Naive thymus-derived CD4-positive, alpha-beta T cell (primary cell): ENCODE measurements at regions not wholly inside any gene's neighbourhood (a gene's known extent, or its start where the extent isn't known, plus 50 kb on each side); places are given as distances from the start of the nearest gene placed in this dataset.

Experiments
- ATAC-seq: fragments of 150-1000 bp; cut with Tn5 transposase; 2 replicates; pipeline ENCODE4 v1.10.0; 2021; ENCODE audit warnings: mild to moderate bottlenecking, moderate library complexity
- CTCF ChIA-PET: fragments of 350-600 bp; sonication (Branson Sonifier 250); formaldehyde crosslinking; loops from one replicate; lab custom pipeline; 2021; ENCODE audit warnings: antibody characterized with exemption; lab: Charles Lee
- POLR2A ChIA-PET: fragments of 350-600 bp; sonication (Branson Sonifier 250); formaldehyde crosslinking; loops from one replicate; lab custom pipeline; 2021; ENCODE audit warnings: antibody characterized with exemption, inconsistent platforms; lab: Charles Lee
- DNase-seq, 9 donors: peaks; one replicate each; pipeline versions ENCODE4 v3.0.0 to v3.0.0-alpha.2; 2020 to 2022; ENCODE audit warnings: mixed read lengths in 1 of 9
- H3K27ac ChIP-seq: one replicate; pipeline ENCODE4 v1.7.0; 2013; ENCODE audit warnings: mild to moderate bottlenecking, low read depth, low read length, moderate library complexity
- H3K27me3 ChIP-seq, 2 donors: one replicate each; pipeline ENCODE4 v1.7.0; 2013; ENCODE audit warnings: low read length in 2 of 2, mild to moderate bottlenecking in 2 of 2, moderate library complexity in 2 of 2; ENCODE audit not compliant: control insufficient read depth in 2 of 2, insufficient read depth in 2 of 2
- H3K36me3 ChIP-seq, 3 experiments: 1 replicate in 2 of 3; 2 replicates in 1 of 3; pipeline ENCODE4 v1.7.0; 2013; ENCODE audit warnings: low read length in 3 of 3, mild to moderate bottlenecking in 3 of 3, moderate library complexity in 1 of 3; ENCODE audit not compliant: insufficient read depth in 3 of 3, control insufficient read depth in 2 of 3
- H3K4me1 ChIP-seq, 2 donors: one replicate each; pipeline ENCODE4 v1.7.0; 2013; ENCODE audit warnings: low read length in 2 of 2, mild to moderate bottlenecking in 2 of 2, moderate library complexity in 1 of 2; ENCODE audit not compliant: control insufficient read depth in 2 of 2, insufficient read depth in 2 of 2
- H3K4me3 ChIP-seq: 2 replicates; pipeline ENCODE4 v1.7.0; 2013; ENCODE audit warnings: mild to moderate bottlenecking, low read length
- H3K9me3 ChIP-seq, 3 experiments: 1 replicate in 2 of 3; 2 replicates in 1 of 3; pipeline ENCODE4 v1.7.0; 2013; ENCODE audit warnings: low read length in 3 of 3; ENCODE audit not compliant: control insufficient read depth in 2 of 3
- H3K27ac Mint-ChIP-seq, 9 donors: one replicate each; pipeline ENCODE4 v1.8.0; 2020 to 2022; ENCODE audit warnings: mixed read lengths in 9 of 9, mild to moderate bottlenecking in 8 of 9, moderate library complexity in 5 of 9, inconsistent platforms in 2 of 9
- H3K27me3 Mint-ChIP-seq, 5 donors: one replicate each; pipeline ENCODE4 v1.8.0; 2021 to 2022; ENCODE audit warnings: mixed read lengths in 5 of 5, mild to moderate bottlenecking in 1 of 5
- H3K36me3 Mint-ChIP-seq, 5 donors: one replicate each; pipeline ENCODE4 v1.8.0; 2020 to 2022; ENCODE audit warnings: mixed read lengths in 5 of 5, mild to moderate bottlenecking in 3 of 5, inconsistent platforms in 1 of 5
- H3K4me1 Mint-ChIP-seq, 7 donors: one replicate each; pipeline ENCODE4 v1.8.0; 2020 to 2022; ENCODE audit warnings: mixed read lengths in 7 of 7, mild to moderate bottlenecking in 3 of 7, inconsistent platforms in 1 of 7
- H3K4me3 Mint-ChIP-seq, 10 donors: one replicate each; pipeline ENCODE4 v1.8.0; 2020 to 2022; ENCODE audit warnings: mild to moderate bottlenecking in 10 of 10, mixed read lengths in 10 of 10, moderate library complexity in 6 of 10, inconsistent platforms in 2 of 10
- H3K9me3 Mint-ChIP-seq, 11 donors: one replicate each; pipeline ENCODE4 v1.8.0; 2020 to 2022; ENCODE audit warnings: mixed read lengths in 11 of 11, mild to moderate bottlenecking in 4 of 11, inconsistent platforms in 1 of 11, moderate library complexity in 1 of 11
- intact Hi-C, 2 donors: fragments of 100-400 bp; cut with micrococcal nuclease; formaldehyde crosslinking; loops; one replicate each; pipeline ENCODE4 v1.15.1; 2023

- Mint-ChIP-seq H3K27ac (no peak overlapping the region), H3K9me3 (no peaks in the 10 kb centered on the region), H3K4me3 (no peak overlapping the region), H3K27me3 (no peaks in the 10 kb centered on the region), H3K4me1 (no peaks in the 10 kb centered on the region), H3K36me3 (peaks cover 0 to 9% (median 0%) of the 10 kb centered on the region in 5 donors)
- Histone ChIP-seq H3K27ac (no peak overlapping the region), H3K4me1 (no peaks in the 10 kb centered on the region), H3K9me3 (no peaks in the 10 kb centered on the region), H3K36me3 (no peaks in the 10 kb centered on the region), H3K27me3 (no peaks in the 10 kb centered on the region), H3K4me3 (no peak overlapping the region)
- intact Hi-C loops: no loop called here
- ATAC-seq (no peak), DNase-seq (no peak)
- CTCF ChIA-PET: no interaction called here
- POLR2A ChIA-PET: no interaction called here
Measured at GRCh38 chrX:51437521-51437920, 58.9 kb downstream of the NUDT11 start.

- POLR2A ChIA-PET: no interaction called here
- Mint-ChIP-seq H3K36me3 (peaks cover 0 to 3% (median 0%) of the 10 kb centered on the region in 5 donors), H3K27ac (no peak overlapping the region), H3K4me3 (no peak overlapping the region), H3K27me3 (no peaks in the 10 kb centered on the region), H3K4me1 (no peaks in the 10 kb centered on the region), H3K9me3 (peaks cover 0 to 1% (median 0%) of the 10 kb centered on the region in 11 donors)
- DNase-seq (no peak), ATAC-seq (no peak)
- Histone ChIP-seq H3K36me3 (no peaks in the 10 kb centered on the region), H3K4me3 (no peak overlapping the region), H3K9me3 (no peaks in the 10 kb centered on the region), H3K4me1 (no peaks in the 10 kb centered on the region), H3K27me3 (no peaks in the 10 kb centered on the region), H3K27ac (no peak overlapping the region)
- CTCF ChIA-PET: no interaction called here
- intact Hi-C loops: no loop called here
Measured at GRCh38 chrX:51435101-51435500, 61.3 kb downstream of the NUDT11 start.

- Mint-ChIP-seq H3K4me3 (no peak overlapping the region), H3K4me1 (peaks cover 0 to 5% (median 0%) of the 10 kb centered on the region in 7 donors), H3K27ac (no peak overlapping the region), H3K9me3 (no peaks in the 10 kb centered on the region), H3K27me3 (no peaks in the 10 kb centered on the region), H3K36me3 (no peaks in the 10 kb centered on the region)
- ChIA-PET CTCF (interaction anchor here (3.6 kb wide), 1 partner anchor 86 kb away, joined by 44 read pairs; no protein-coding TSS in a partner anchor), POLR2A (no interaction called here)
- ATAC-seq: no peak
- no peak overlapping the region for H3K4me3 ChIP-seq
- no peaks in the 10 kb centered on the region for H3K9me3 ChIP-seq
- intact Hi-C loops: loop anchor here (2.0 to 5.0 kb wide), 2 partner anchors 40 to 277 kb away; no protein-coding TSS in a partner anchor
- no peaks in the 10 kb centered on the region for H3K27me3 ChIP-seq
- H3K4me1 ChIP-seq: no peaks in the 10 kb centered on the region
- H3K36me3 ChIP-seq: no peaks in the 10 kb centered on the region
- no peak overlapping the region for H3K27ac ChIP-seq
- no peak for DNase-seq
Measured at GRCh38 chrX:51421972-51422597, 74.3 kb downstream of the NUDT11 start.

- intact Hi-C loops: loop anchor here (1.0 to 5.0 kb wide), 4 partner anchors 24 to 276 kb away; no protein-coding TSS in a partner anchor
- H3K9me3 Mint-ChIP-seq: no peaks in the 10 kb centered on the region
- DNase-seq: peak in 7 of 9 donors; percentile 12 to 61 (median 50)
- H3K4me3 Mint-ChIP-seq: no peak overlapping the region
- peak; percentile 57 for ATAC-seq
- no peak overlapping the region for H3K27ac Mint-ChIP-seq
- Histone ChIP-seq H3K27ac (no peak overlapping the region), H3K36me3 (no peaks in the 10 kb centered on the region), H3K4me1 (no peaks in the 10 kb centered on the region), H3K27me3 (no peaks in the 10 kb centered on the region), H3K9me3 (no peaks in the 10 kb centered on the region), H3K4me3 (no peak overlapping the region)
- no peaks in the 10 kb centered on the region for H3K27me3 Mint-ChIP-seq
- ChIA-PET CTCF (interaction anchor here (0.6 to 3.6 kb wide), 6 partner anchors 19 to 1135 kb away, joined by 3 to 44 read pairs (median 4); no protein-coding TSS in a partner anchor), POLR2A (no interaction called here)
- H3K4me1 Mint-ChIP-seq: peaks cover 0 to 5% (median 0%) of the 10 kb centered on the region in 7 donors
- no peaks in the 10 kb centered on the region for H3K36me3 Mint-ChIP-seq
Measured at GRCh38 chrX:51420610-51421009, 75.8 kb downstream of the NUDT11 start.

- peaks cover 0 to 6% (median 4%) of the 10 kb centered on the region in 5 donors for H3K36me3 Mint-ChIP-seq
- ChIA-PET CTCF (no interaction called here), POLR2A (no interaction called here)
Measured at GRCh38 chrX:51408462-51408861, 75.8 kb downstream of the NUDT10 start.

DNA sequence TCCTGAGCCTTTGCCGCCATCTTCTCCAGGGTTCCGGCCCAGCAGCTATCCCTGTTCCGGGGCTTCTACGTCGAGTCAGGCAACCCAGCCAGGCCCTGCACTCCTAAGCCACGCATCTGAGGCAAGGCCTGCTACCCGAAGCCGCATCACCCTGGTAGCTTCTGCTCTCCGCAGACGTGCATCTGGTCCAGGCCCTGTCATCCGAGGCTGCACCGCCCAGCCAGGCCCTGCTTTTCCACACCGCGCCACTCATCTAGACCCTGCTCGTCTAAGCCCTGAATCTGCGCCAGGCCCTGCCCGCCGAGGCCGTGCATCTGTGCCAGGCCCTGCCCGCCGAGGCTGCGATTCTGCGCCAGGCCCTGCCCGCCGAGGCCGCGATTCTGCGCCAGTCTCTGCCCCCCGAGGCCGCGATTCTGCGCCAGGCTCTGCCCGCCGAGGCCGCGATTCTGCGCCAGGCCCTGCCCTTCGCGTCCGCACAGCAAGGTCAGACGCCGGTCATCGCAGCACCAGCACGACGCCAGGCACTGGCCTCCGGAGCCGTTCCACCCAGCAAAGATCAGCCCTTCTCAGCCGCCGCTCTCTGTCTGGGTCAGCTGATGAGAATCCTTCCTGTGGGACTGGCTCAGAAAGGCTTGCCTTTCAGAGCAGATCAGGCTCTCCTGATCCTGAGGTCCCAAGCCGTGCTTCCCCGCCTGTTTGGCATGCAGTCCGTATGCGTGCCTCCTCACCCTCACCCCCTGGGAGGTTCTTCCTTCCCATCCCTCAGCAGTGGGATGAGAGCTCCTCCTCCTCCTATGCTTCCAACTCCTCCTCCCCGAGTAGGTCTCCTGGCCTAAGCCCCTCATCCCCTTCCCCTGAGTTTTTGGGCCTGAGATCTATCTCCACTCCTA lies 75.1 kb downstream of the NUDT10 start:
- H3K27me3 Mint-ChIP-seq: no peaks in the 10 kb centered on the region
- DNase-seq (no peak), ATAC-seq (no peak)
- Histone ChIP-seq H3K27ac (no peak overlapping the region), H3K36me3 (no peaks in the 10 kb centered on the region), H3K9me3 (no peaks in the 10 kb centered on the region), H3K4me1 (no peaks in the 10 kb centered on the region), H3K4me3 (no peak overlapping the region), H3K27me3 (no peaks in the 10 kb centered on the region)
- H3K27ac Mint-ChIP-seq: no peak overlapping the region
- H3K4me3 Mint-ChIP-seq: no peak overlapping the region
- peaks cover 0 to 5% (median 3%) of the 10 kb centered on the region in 5 donors for H3K36me3 Mint-ChIP-seq
- H3K4me1 Mint-ChIP-seq: no peaks in the 10 kb centered on the region
- intact Hi-C loops: no loop called here
- ChIA-PET POLR2A (no interaction called here), CTCF (no interaction called here)
- no peaks in the 10 kb centered on the region for H3K9me3 Mint-ChIP-seq

More at GRCh38 chrX:51408462-51408861, 75.8 kb downstream of the NUDT10 start:
- intact Hi-C loops: no loop called here
- no peaks in the 10 kb centered on the region for H3K27me3 Mint-ChIP-seq
- Histone ChIP-seq H3K36me3 (no peaks in the 10 kb centered on the region), H3K4me3 (no peak overlapping the region), H3K27ac (no peak overlapping the region), H3K9me3 (no peaks in the 10 kb centered on the region), H3K4me1 (no peaks in the 10 kb centered on the region), H3K27me3 (no peaks in the 10 kb centered on the region)
- ATAC-seq (no peak), DNase-seq (no peak)
- no peak overlapping the region for H3K27ac Mint-ChIP-seq
- no peaks in the 10 kb centered on the region for H3K9me3 Mint-ChIP-seq
- H3K4me3 Mint-ChIP-seq: no peak overlapping the region
- H3K4me1 Mint-ChIP-seq: no peaks in the 10 kb centered on the region
